Heart right ventricle (tissue), 16 donors: ENCODE measurements at regions not wholly inside any gene's neighbourhood (a gene's known extent, or its start where the extent isn't known, plus 50 kb on each side); places are given as distances from the start of the nearest gene placed in this dataset.
"Not testable (repeated sequence)": the region's sequence is repeated elsewhere in the genome, so short reads cannot be mapped to it uniquely, and the experiment has no call there.

Source experiments
- ATAC-seq, 8 donors: fragments of 200-7000 bp; cut with Tn5 transposase; one replicate each; pipeline ENCODE4 v1.9.1; 2020; ENCODE audit warnings: mild to moderate bottlenecking in 8 of 8, moderate library complexity in 8 of 8, moderate number of reproducible peaks in 1 of 8
- DNase-seq, 2 donors: peaks; one replicate each; pipeline ENCODE4 v3.0.0-alpha.2; 2020
- H3K27ac ChIP-seq, 10 donors: fragments of 200-600 bp; sonication (generic) in 2 of 10; one replicate each; pipeline versions ENCODE4 v1.5.0 to v1.8.0; 2020 to 2022; ENCODE audit warnings: mild to moderate bottlenecking in 3 of 10
- H3K27me3 ChIP-seq, 7 donors: fragments of 200-600 bp; one replicate each; pipeline ENCODE4 v1.8.0; 2021 to 2022; ENCODE audit warnings: mild to moderate bottlenecking in 2 of 7
- H3K36me3 ChIP-seq, 9 donors: fragments of 200-600 bp; sonication (generic) in 1 of 9; one replicate each; pipeline versions ENCODE4 v1.5.0 to v1.8.0; 2020 to 2022; ENCODE audit warnings: mild to moderate bottlenecking in 2 of 9
- H3K4me1 ChIP-seq, 9 donors: fragments of 200-600 bp; sonication (generic) in 1 of 9; one replicate each; pipeline versions ENCODE4 v1.5.0 to v1.8.0; 2020 to 2022; ENCODE audit warnings: mild to moderate bottlenecking in 4 of 9
- H3K4me3 ChIP-seq, 10 donors: fragments of 200-600 bp; sonication (generic) in 2 of 10; one replicate each; pipeline versions ENCODE4 v1.5.0 to v1.8.0; 2020 to 2022; ENCODE audit warnings: mild to moderate bottlenecking in 7 of 10, moderate library complexity in 2 of 10
- H3K9me3 ChIP-seq, 11 donors: fragments of 200-600 bp in 10 of 11; sonication (generic) in 2 of 11; one replicate each; pipeline versions ENCODE4 v1.5.0 to v1.8.0; 2013 to 2022; ENCODE audit warnings: mild to moderate bottlenecking in 2 of 11, control low read depth in 1 of 11, moderate library complexity in 1 of 11
- WGBS, 2 donors: extraction: QIAGEN DNeasy Blood & Tissue Kit; methylation state at CpG; one replicate each; pipeline ENCODE4 v1.1.7; 2013; ENCODE audit warnings: inconsistent platforms in 1 of 2; 5-methylcytosine and 5-hydroxymethylcytosine counted together
- intact Hi-C, 10 donors: fragments of 100-400 bp; cut with DNase I; formaldehyde crosslinking; loops; one replicate each; pipeline versions ENCODE4 v1.11.1 to v1.14.2; 2022
- TF ChIP-seq, protein P1 (sequence below), 9 donors: fragments of 200-600 bp; sonication (generic) in 2 of 9; IDR thresholded peaks; one replicate each; pipeline versions ENCODE4 v1.5.0 to v1.8.0; 2021 to 2022; ENCODE audit warnings: antibody characterized with exemption in 9 of 9, mild to moderate bottlenecking in 5 of 9, moderate library complexity in 1 of 9
- donor health status: Arrhythmogenic right ventricular cardiomyopathy.
- donor health status: ischemic (EF 13 %, LVEDD 7.1; RV severe dilation, severe dysfunction).
- donor health status: healthy with polysubstance abuse.
- donor health status: DM: no; HTN: yes; CAD: no.
- donor health status: DM: no; HTN: no; CAD: no.
- donor health status: ischemic (EF 25% LVEDD 6.9; RV normal size, moderate dysfunction).
- donor health status: ischemic (EF 25% LVEDD 5.7; RV mildly dilated, moderate dysfunction).
- donor health status: healthy.
- donor health status: DM: yes; HTN: yes; CAD: no.
- donor health status: Ischemic cardiomyopathy.
- donor health status: ischemic (EF 35%, LVEDD 5.7; RV mildly dilated, moderate dysfunction).
- donor health status: nonischemic (EF 11% LVEDD 7.7; RV severe dilation, severe dysfunction).
- donor health status: DM: yes; HTN: yes; CAD: no.
- donor health status: PGD.
- donor health status: ischemic (EF 29% LVEDD 5.4; RV normal size, mild dysfunction).
- donor health status: nonischemic (EF 23%, LVEDD 6.1; RV moderate dilation, normal function).

DNA sequence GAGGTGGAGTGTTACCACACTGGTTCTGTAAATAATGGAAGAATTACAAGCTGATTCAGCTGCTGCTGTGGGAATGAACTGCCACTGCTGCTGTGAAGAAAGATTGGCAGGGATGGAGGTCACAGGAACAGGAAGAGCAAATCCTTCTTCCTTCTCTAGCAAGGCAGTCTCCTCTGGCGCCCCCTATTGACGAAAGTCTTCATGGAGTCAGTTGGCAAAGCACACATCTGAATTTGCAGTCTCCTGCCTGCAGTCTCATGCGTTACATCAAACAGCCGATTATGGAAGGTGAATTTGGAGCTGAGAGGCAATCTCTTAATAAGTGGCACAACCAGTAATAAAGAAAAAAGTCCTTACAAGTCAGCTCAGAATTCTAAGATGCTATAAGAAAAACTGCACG lies 106.0 kb upstream of the TMTC1 start:
- TF ChIP-seq, protein P1, sequence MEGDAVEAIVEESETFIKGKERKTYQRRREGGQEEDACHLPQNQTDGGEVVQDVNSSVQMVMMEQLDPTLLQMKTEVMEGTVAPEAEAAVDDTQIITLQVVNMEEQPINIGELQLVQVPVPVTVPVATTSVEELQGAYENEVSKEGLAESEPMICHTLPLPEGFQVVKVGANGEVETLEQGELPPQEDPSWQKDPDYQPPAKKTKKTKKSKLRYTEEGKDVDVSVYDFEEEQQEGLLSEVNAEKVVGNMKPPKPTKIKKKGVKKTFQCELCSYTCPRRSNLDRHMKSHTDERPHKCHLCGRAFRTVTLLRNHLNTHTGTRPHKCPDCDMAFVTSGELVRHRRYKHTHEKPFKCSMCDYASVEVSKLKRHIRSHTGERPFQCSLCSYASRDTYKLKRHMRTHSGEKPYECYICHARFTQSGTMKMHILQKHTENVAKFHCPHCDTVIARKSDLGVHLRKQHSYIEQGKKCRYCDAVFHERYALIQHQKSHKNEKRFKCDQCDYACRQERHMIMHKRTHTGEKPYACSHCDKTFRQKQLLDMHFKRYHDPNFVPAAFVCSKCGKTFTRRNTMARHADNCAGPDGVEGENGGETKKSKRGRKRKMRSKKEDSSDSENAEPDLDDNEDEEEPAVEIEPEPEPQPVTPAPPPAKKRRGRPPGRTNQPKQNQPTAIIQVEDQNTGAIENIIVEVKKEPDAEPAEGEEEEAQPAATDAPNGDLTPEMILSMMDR (IDR thresholded peaks at IDR 0.05) = peak; percentile 35 to 72 (median 62)

DNA sequence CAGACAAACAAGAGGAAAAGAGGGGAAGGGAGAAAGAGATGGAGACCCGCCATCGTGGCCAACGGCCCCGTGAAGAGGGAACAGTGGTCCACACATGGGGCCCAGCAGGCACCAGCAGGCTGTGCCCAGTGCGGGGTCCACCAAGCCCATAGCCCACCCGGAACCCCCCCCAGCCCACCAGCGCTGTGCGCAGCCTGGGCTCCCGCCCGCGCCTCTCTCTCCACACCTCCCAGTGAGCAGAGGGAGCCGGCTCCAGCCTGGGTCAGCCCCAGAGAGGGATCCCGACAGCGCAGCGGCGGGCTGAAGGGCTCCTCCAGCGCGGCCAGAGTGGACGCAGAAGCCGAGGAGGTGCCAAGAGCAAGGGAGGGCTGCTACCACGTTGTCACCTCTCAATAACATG lies 105.0 kb upstream of the TMTC1 start:
- Histone ChIP-seq H3K4me3 (no peak overlapping the region), H3K27ac (no peak overlapping the region), H3K27me3 (no peaks in the 10 kb centered on the region), H3K9me3 (peaks cover 0 to 8% (median 0%) of the 10 kb centered on the region in 11 donors), H3K36me3 (no peaks in the 10 kb centered on the region), H3K4me1 (peaks cover 0 to 9% (median 0%) of the 10 kb centered on the region in 9 donors)
- DNase-seq (no peak), ATAC-seq (no peak)
- intact Hi-C loops = loop anchor here in 5 of 10 donors (5.0 to 10.0 kb wide), 5 partner anchors 104 to 366 kb away; partner anchors contain the start of gene TMTC1 (in 1 of the 5)
- TF ChIP-seq, protein P1 (IDR thresholded peaks at IDR 0.05) = no peak
- 94 to 96% methylated on average over 18 to 21 of the region's 21 CpGs for WGBS, 2 donors

More for the DNA sequence above, 106.0 kb upstream of the TMTC1 start:
- Histone ChIP-seq H3K36me3 (no peaks in the 10 kb centered on the region), H3K4me1 (no peaks in the 10 kb centered on the region), H3K4me3 (no peak overlapping the region), H3K27ac (no peak overlapping the region), H3K9me3 (peaks cover 0 to 6% (median 0%) of the 10 kb centered on the region in 11 donors), H3K27me3 (no peaks in the 10 kb centered on the region)
- DNase-seq = peak in 1 of 2 donors; percentile 75
- peak in 2 of 8 donors; percentile 41 to 48 for ATAC-seq
- intact Hi-C loops = loop anchor here in 7 of 10 donors (5.0 to 10.0 kb wide), 6 partner anchors 105 to 367 kb away; partner anchors contain the start of gene TMTC1 (in 1 of the 7)
- WGBS, 2 donors = 41 to 51% methylated on average over 5 of the region's 5 CpGs

DNA sequence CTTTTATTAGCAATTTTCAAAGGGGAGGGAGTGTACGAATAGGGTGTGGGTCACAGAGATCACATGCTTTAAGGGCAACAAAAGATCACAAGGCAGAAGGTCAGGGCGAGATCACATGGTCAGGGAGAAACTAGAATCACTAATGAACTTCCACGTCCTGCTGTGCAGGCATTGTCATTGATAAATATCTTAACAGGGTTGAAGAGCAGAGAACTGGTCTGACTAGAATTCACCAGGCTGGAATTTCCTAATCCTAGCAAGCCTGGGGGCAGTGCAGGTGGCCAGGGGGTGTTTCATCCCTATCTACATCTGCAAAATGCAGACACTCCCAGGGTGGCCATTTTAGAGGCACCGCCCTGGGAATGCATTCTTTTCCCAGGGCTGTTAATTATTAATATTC lies 101.2 kb upstream of the TMTC1 start:
- H3K27me3 ChIP-seq, DNase-seq, H3K27ac ChIP-seq, H3K36me3 ChIP-seq, ATAC-seq, H3K9me3 ChIP-seq, H3K4me3 ChIP-seq: not testable (repeated sequence)
- peaks cover 0 to 22% (median 0%) of the 10 kb centered on the region in 9 donors for H3K4me1 ChIP-seq
- intact Hi-C loops = loop anchor here in 5 of 10 donors (5.0 to 10.0 kb wide), 5 partner anchors 100 to 363 kb away; partner anchors contain the start of gene TMTC1 (in 1 of the 5)
- WGBS, 2 donors = 63 to 94% methylated on average over 4 of the region's 4 CpGs

DNA sequence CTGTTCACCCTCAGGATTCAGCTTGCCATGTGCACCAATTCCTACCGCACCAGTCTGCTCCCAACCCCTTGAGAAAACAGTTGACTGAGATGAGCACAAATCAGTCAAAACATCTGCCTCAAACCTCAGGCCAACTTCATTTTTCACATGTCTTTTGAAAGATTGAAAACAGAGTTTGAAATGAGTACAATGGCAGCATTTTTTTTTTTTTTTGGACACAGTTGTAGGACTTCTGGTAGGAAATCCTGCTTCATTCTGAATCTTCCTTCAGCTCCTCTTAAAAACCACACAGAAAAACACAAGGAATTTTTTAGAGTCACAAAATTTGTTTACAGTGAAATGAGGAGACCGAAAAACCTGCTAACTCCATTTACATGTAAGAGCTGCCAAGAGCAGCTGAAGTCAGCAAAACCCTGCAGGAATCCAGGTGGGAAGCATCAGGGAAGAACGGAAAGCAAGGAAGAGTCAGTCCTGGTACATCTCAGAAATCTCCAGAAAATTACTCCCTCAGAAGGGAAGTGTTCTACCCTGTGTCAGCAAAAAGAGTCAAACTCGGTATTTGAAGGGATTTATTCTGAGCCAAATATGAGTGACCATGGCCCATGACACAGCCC lies 100.3 kb upstream of the TMTC1 start:
- H3K27me3 ChIP-seq = no peaks in the 10 kb centered on the region
- H3K36me3 ChIP-seq = no peaks in the 10 kb centered on the region
- peaks cover 0 to 22% (median 0%) of the 10 kb centered on the region in 9 donors for H3K4me1 ChIP-seq
- ATAC-seq = peak in 3 of 8 donors; percentile 16 to 17 (median 17)
- H3K9me3 ChIP-seq = peaks cover 0 to 8% (median 0%) of the 10 kb centered on the region in 11 donors
- DNase-seq = no peak
- no peak overlapping the region for H3K4me3 ChIP-seq
- WGBS, 2 donors = 46 to 68% methylated on average over 4 of the region's 4 CpGs
- no peak overlapping the region for H3K27ac ChIP-seq
- TF ChIP-seq, protein P1 (IDR thresholded peaks at IDR 0.05) = no peak
- intact Hi-C loops = loop anchor here in 5 of 10 donors (10.0 kb wide), 4 partner anchors 99 to 359 kb away; partner anchors contain the start of gene TMTC1 (in 1 of the 5)

DNA sequence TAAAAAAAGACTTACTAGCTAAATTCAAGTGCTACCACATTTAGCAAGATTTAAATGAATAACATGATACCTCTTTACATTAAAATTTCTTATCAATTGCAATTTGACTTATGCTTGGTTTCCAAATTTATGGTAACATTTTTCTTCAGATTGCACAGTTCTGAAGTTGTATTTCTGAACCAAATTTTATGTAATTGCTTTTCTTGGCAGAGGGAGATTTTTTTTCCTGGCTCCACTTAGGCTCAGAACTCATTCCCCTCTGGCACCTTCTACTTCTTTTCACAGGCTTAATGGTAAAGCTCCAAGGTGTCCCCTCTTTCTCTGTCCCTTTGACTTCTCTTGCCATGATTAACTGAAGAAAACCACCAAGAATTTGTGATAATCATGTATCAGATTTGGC lies 99.8 kb upstream of the TMTC1 start:
- Histone ChIP-seq H3K27me3 (no peaks in the 10 kb centered on the region), H3K27ac (no peak overlapping the region), H3K9me3 (peaks cover 0 to 8% (median 0%) of the 10 kb centered on the region in 11 donors), H3K4me3 (no peak overlapping the region), H3K4me1 (peaks cover 0 to 22% (median 0%) of the 10 kb centered on the region in 9 donors), H3K36me3 (no peaks in the 10 kb centered on the region)
- ATAC-seq = peak in 4 of 8 donors; percentile 25 to 61 (median 45)
- DNase-seq = no peak
- intact Hi-C loops = loop anchor here in 5 of 10 donors (10.0 kb wide), 4 partner anchors 99 to 359 kb away; partner anchors contain the start of gene TMTC1 (in 1 of the 5)
- TF ChIP-seq, protein P1 (IDR thresholded peaks at IDR 0.05) = no peak
